Keratinocyte (primary cell): ENCODE measurements at regions not wholly inside any gene's neighbourhood (a gene's known extent, or its start where the extent isn't known, plus 50 kb on each side); places are given as distances from the start of the nearest gene placed in this dataset.

Experiments
- DNase-seq: peaks from one replicate; pipeline ENCODE4 v3.0.0-alpha.2; 2011; ENCODE audit warnings: low read depth, missing footprints, low spot score
- FAIRE-seq: peaks from 2 replicates; lab custom pipeline; 2011; peaks lifted over from hg19 to GRCh38; lab: Jason Lieb, UNC
- H2AFZ ChIP-seq: 2 replicates; pipeline ENCODE4 v1.6.0; 2012; ENCODE audit warnings: low read length, control low read depth, inconsistent platforms; ENCODE audit not compliant: control insufficient read depth
- H3K27ac ChIP-seq: 2 replicates; pipeline ENCODE4 v1.5.1; 2011; ENCODE audit warnings: low read length; ENCODE audit not compliant: control insufficient read depth, insufficient read depth
- H3K27me3 ChIP-seq: 3 replicates; pipeline ENCODE4 v1.6.0; 2011; ENCODE audit warnings: low read length; ENCODE audit not compliant: control insufficient read depth, insufficient read depth; ENCODE audit errors: extremely low read depth
- H3K36me3 ChIP-seq, 2 experiments: 2 replicates in 1 of 2; 3 replicates in 1 of 2; pipeline ENCODE4 v1.5.1; 2011; ENCODE audit warnings: low read length in 2 of 2, mild to moderate bottlenecking in 1 of 2; ENCODE audit not compliant: control insufficient read depth in 2 of 2, insufficient read depth in 2 of 2; ENCODE audit errors: extremely low read depth in 1 of 2
- H3K4me1 ChIP-seq: 3 replicates; pipeline ENCODE4 v1.5.1; 2011; ENCODE audit warnings: low read length; ENCODE audit not compliant: control insufficient read depth, insufficient read depth; ENCODE audit errors: extremely low read depth
- H3K4me2 ChIP-seq: 3 replicates; pipeline ENCODE4 v1.6.0; 2011; ENCODE audit warnings: low read depth, low read length; ENCODE audit not compliant: control insufficient read depth, insufficient read depth; ENCODE audit errors: extremely low read depth
- H3K4me3 ChIP-seq, 3 experiments: fragments of 200-600 bp in 1 of 3; sonication (generic) in 1 of 3; 2 replicates in 2 of 3; 3 replicates in 1 of 3; pipeline ENCODE4 v1.5.1; 2011 to 2016; ENCODE audit warnings: low read length in 3 of 3, mild to moderate bottlenecking in 3 of 3, control low read depth in 2 of 3, inconsistent platforms in 1 of 3, low read depth in 1 of 3, mixed read lengths in 1 of 3, mixed run types in 1 of 3, moderate library complexity in 1 of 3; ENCODE audit not compliant: control insufficient read depth in 2 of 3, insufficient read depth in 2 of 3; ENCODE audit errors: extremely low read depth in 1 of 3
- H3K79me2 ChIP-seq: 2 replicates; pipeline ENCODE4 v1.6.0; 2012; ENCODE audit warnings: low read length; ENCODE audit not compliant: control insufficient read depth, insufficient read depth
- H3K9ac ChIP-seq: 3 replicates; pipeline ENCODE4 v1.6.0; 2011; ENCODE audit warnings: low read length; ENCODE audit not compliant: control insufficient read depth, insufficient read depth; ENCODE audit errors: extremely low read depth
- H3K9me1 ChIP-seq: 3 replicates; pipeline ENCODE4 v1.6.0; 2011; ENCODE audit warnings: low read length; ENCODE audit not compliant: control insufficient read depth, insufficient read depth; ENCODE audit errors: extremely low read depth
- H3K9me3 ChIP-seq: 2 replicates; pipeline ENCODE4 v1.5.1; 2012; ENCODE audit warnings: low read depth, low read length; ENCODE audit not compliant: control insufficient read depth
- H4K20me1 ChIP-seq: 3 replicates; pipeline ENCODE4 v1.6.0; 2011; ENCODE audit warnings: low read length; ENCODE audit not compliant: control insufficient read depth, insufficient read depth; ENCODE audit errors: extremely low read depth
- EZH2 ChIP-seq: IDR thresholded peaks from one replicate; pipeline ENCODE4 v1.6.1; 2012; ENCODE audit warnings: inconsistent platforms, mild to moderate bottlenecking, low read length, moderate library complexity
- dilution Hi-C: fragments of 300-500 bp; cut with MboI; formaldehyde crosslinking; loops from one replicate; pipeline ENCODE4 v1.7.0; 2020; ENCODE audit warnings: low sequenced_read_pairs; ENCODE audit not compliant: extremely low pct_ligation_motif_present
- TF ChIP-seq, protein P1 (sequence below), 3 experiments: IDR thresholded peaks in 1 of 3; conservative IDR thresholded peaks in 1 of 3; optimal IDR thresholded peaks in 1 of 3; 2 replicates in 2 of 3; 3 replicates in 1 of 3; pipeline versions ENCODE3 to v1.5.1; 2011; ENCODE audit warnings: low read length in 3 of 3, mild to moderate bottlenecking in 3 of 3, moderate library complexity in 2 of 3, control low read depth in 1 of 3, inconsistent platforms in 1 of 3; ENCODE audit not compliant: insufficient read depth in 2 of 3; ENCODE audit errors: extremely low read depth in 1 of 3

DNA sequence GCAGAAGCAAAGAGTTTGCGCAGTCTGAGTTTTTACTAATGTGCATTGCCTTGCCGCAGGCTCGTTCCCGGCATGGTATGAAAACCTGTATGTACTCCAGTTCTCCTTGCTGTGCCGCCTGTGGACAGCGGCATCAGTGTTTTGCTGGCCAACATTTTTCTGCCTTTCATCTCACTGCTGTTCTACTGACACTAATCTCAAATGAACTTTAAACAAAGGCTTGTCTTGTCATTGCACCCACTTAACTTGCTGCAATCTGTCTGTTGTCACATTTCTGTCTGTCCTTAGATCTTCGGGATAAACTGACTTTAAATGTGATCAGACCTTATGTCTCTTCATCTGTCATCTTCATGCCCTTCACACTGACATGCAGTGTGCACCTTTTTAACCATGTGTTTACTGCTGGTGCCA is 71.7 kb upstream of the ZNRF2 start:
- Histone ChIP-seq H3K9me3 (no peaks in the 10 kb centered on the region), H3K4me3 (no peak overlapping the region), H3K4me2 (no peak overlapping the region), H3K27ac (no peak overlapping the region), H3K9ac (no peak overlapping the region), H3K4me1 (no peaks in the 10 kb centered on the region), H2AFZ (no peak overlapping the region), H3K27me3 (no peaks in the 10 kb centered on the region), H3K36me3 (no peaks in the 10 kb centered on the region), H3K79me2 (no peaks in the 10 kb centered on the region), H3K9me1 (no peaks in the 10 kb centered on the region), H4K20me1 (no peaks in the 10 kb centered on the region)
- TF ChIP-seq, protein P1, sequence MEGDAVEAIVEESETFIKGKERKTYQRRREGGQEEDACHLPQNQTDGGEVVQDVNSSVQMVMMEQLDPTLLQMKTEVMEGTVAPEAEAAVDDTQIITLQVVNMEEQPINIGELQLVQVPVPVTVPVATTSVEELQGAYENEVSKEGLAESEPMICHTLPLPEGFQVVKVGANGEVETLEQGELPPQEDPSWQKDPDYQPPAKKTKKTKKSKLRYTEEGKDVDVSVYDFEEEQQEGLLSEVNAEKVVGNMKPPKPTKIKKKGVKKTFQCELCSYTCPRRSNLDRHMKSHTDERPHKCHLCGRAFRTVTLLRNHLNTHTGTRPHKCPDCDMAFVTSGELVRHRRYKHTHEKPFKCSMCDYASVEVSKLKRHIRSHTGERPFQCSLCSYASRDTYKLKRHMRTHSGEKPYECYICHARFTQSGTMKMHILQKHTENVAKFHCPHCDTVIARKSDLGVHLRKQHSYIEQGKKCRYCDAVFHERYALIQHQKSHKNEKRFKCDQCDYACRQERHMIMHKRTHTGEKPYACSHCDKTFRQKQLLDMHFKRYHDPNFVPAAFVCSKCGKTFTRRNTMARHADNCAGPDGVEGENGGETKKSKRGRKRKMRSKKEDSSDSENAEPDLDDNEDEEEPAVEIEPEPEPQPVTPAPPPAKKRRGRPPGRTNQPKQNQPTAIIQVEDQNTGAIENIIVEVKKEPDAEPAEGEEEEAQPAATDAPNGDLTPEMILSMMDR (optimal IDR thresholded peaks at IDR 0.05 in 1 of 3, IDR thresholded peaks at IDR 0.05 in 1 of 3, conservative IDR thresholded peaks at IDR 0.05 in 1 of 3; ENCODE audit: extremely low read depth in 1 of 3, insufficient read depth in 2 of 3, low read length in 3 of 3): no peak
- no peak for TF ChIP-seq EZH2
- dilution Hi-C loops: no loop called here
- DNase-seq (no peak), FAIRE-seq (no peak)

DNA sequence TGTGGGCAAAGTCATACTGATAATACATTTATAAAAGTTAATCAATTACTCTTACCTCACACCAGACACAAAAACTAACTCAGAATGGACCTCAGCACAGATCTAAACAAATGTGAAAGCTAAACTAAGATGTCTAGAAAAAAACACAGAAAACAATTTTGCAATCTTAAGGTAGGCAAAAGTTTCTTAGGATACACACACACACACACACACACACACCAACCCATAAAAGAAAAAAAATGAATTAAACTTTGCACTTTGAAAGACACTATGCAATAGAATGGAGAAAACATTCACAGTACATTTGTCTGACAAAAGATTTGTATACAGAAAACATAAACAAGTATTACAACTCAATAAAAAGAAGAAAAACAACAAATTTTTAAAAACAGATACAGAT is 70.8 kb upstream of the ZNRF2 start:
- H3K36me3 ChIP-seq: no peaks in the 10 kb centered on the region
- no peaks in the 10 kb centered on the region for H3K27me3 ChIP-seq
- no peak overlapping the region for H3K27ac ChIP-seq
- no peak overlapping the region for H3K9ac ChIP-seq
- no peaks in the 10 kb centered on the region for H3K79me2 ChIP-seq
- no peaks in the 10 kb centered on the region for H4K20me1 ChIP-seq
- no peaks in the 10 kb centered on the region for H3K9me1 ChIP-seq
- no peaks in the 10 kb centered on the region for H3K4me1 ChIP-seq
- DNase-seq: no peak
- dilution Hi-C loops: no loop called here
- no peak overlapping the region for H2AFZ ChIP-seq
- FAIRE-seq: no peak
- no peak overlapping the region for H3K4me3 ChIP-seq
- H3K4me2 ChIP-seq: no peak overlapping the region
- TF ChIP-seq, protein P1 (optimal IDR thresholded peaks at IDR 0.05 in 1 of 3, IDR thresholded peaks at IDR 0.05 in 1 of 3, conservative IDR thresholded peaks at IDR 0.05 in 1 of 3; ENCODE audit: extremely low read depth in 1 of 3, insufficient read depth in 2 of 3, low read length in 3 of 3): no peak
- TF ChIP-seq EZH2: no peak
- no peaks in the 10 kb centered on the region for H3K9me3 ChIP-seq
